Activated naive CD8-positive, alpha-beta T cell treated with anti-CD3 and anti-CD28 coated beads, Interleukin-2, amount 10 ng/mL, durations not matched to agents 7 days and 5 days (primary cell): ENCODE measurements at regions not wholly inside any gene's neighbourhood (a gene's known extent, or its start where the extent isn't known, plus 50 kb on each side); places are given as distances from the start of the nearest gene placed in this dataset.
A peak's percentile ranks its signal among the peaks of the same experiment; 100 is the strongest.

ENCODE experiments used
- ATAC-seq: fragments of 150-1000 bp; cut with Tn5 transposase; one replicate; pipeline ENCODE4 v1.10.0; 2021; ENCODE audit warnings: low read depth, moderate library complexity
- POLR2A ChIA-PET: fragments of 350-600 bp; sonication (Branson Sonifier 250); formaldehyde crosslinking; loops from one replicate; lab custom pipeline; 2021; ENCODE audit warnings: antibody characterized with exemption; lab: Charles Lee
- DNase-seq: peaks from one replicate; pipeline ENCODE4 v3.0.0; 2021
- H3K27ac Mint-ChIP-seq: one replicate; pipeline ENCODE4 v1.8.0; 2022; ENCODE audit warnings: mild to moderate bottlenecking, mixed read lengths
- H3K27me3 Mint-ChIP-seq: one replicate; pipeline ENCODE4 v1.8.0; 2022; ENCODE audit warnings: mild to moderate bottlenecking, moderate library complexity, mixed read lengths
- H3K36me3 Mint-ChIP-seq: one replicate; pipeline ENCODE4 v1.8.0; 2021; ENCODE audit warnings: mild to moderate bottlenecking, mixed read lengths
- H3K4me1 Mint-ChIP-seq: one replicate; pipeline ENCODE4 v1.8.0; 2021; ENCODE audit warnings: mixed read lengths
- H3K4me3 Mint-ChIP-seq: one replicate; pipeline ENCODE4 v1.8.0; 2022; ENCODE audit warnings: mild to moderate bottlenecking, moderate library complexity, mixed read lengths
- H3K9me3 Mint-ChIP-seq: one replicate; pipeline ENCODE4 v1.8.0; 2021; ENCODE audit warnings: mixed read lengths

GRCh38 chr10:131843881-131844284, 56.9 kb upstream of the PPP2R2D start:
- no peaks in the 10 kb centered on the region for H3K36me3 Mint-ChIP-seq
- H3K9me3 Mint-ChIP-seq = no peaks in the 10 kb centered on the region
- H3K27ac Mint-ChIP-seq = no peak overlapping the region
- no peaks in the 10 kb centered on the region for H3K27me3 Mint-ChIP-seq
- POLR2A ChIA-PET = no interaction called here
- ATAC-seq = no peak
- DNase-seq = peak; percentile 10
- no peak overlapping the region for H3K4me3 Mint-ChIP-seq
- H3K4me1 Mint-ChIP-seq = no peaks in the 10 kb centered on the region

GRCh38 chr10:131844529-131845084, 56.2 kb upstream of the PPP2R2D start:
- Mint-ChIP-seq H3K27me3 (no peaks in the 10 kb centered on the region), H3K4me1 (no peaks in the 10 kb centered on the region), H3K4me3 (no peak overlapping the region), H3K36me3 (no peaks in the 10 kb centered on the region), H3K9me3 (no peaks in the 10 kb centered on the region), H3K27ac (no peak overlapping the region)
- ATAC-seq = no peak
- peak; percentile 3 for DNase-seq
- POLR2A ChIA-PET = no interaction called here

GRCh38 chr10:131845505-131846239, 55.1 kb upstream of the PPP2R2D start:
- Mint-ChIP-seq H3K27ac (no peak overlapping the region), H3K4me1 (no peaks in the 10 kb centered on the region), H3K36me3 (no peaks in the 10 kb centered on the region), H3K4me3 (no peak overlapping the region), H3K9me3 (no peaks in the 10 kb centered on the region), H3K27me3 (no peaks in the 10 kb centered on the region)
- no peak for ATAC-seq
- POLR2A ChIA-PET = no interaction called here
- DNase-seq = peak; percentile 21

GRCh38 chr10:131846240-131847101, 54.3 kb upstream of the PPP2R2D start:
- DNase-seq (peak; percentile 11), ATAC-seq (no peak)
- no peaks in the 10 kb centered on the region for H3K36me3 Mint-ChIP-seq
- no peaks in the 10 kb centered on the region for H3K9me3 Mint-ChIP-seq
- H3K27me3 Mint-ChIP-seq = no peaks in the 10 kb centered on the region
- POLR2A ChIA-PET = no interaction called here
- no peak overlapping the region for H3K4me3 Mint-ChIP-seq
- no peak overlapping the region for H3K27ac Mint-ChIP-seq
- no peaks in the 10 kb centered on the region for H3K4me1 Mint-ChIP-seq

- Mint-ChIP-seq H3K27ac (no peak overlapping the region), H3K9me3 (no peaks in the 10 kb centered on the region), H3K27me3 (no peaks in the 10 kb centered on the region), H3K4me3 (no peak overlapping the region), H3K4me1 (no peaks in the 10 kb centered on the region), H3K36me3 (no peaks in the 10 kb centered on the region)
- DNase-seq (no peak), ATAC-seq (peak; percentile 30)
- POLR2A ChIA-PET = no interaction called here
Observed at GRCh38 chr10:131847241-131847783, 53.5 kb upstream of the PPP2R2D start.

GRCh38 chr10:131848296-131848695, 52.5 kb upstream of the PPP2R2D start:
- no peaks in the 10 kb centered on the region for H3K36me3 Mint-ChIP-seq
- H3K27ac Mint-ChIP-seq = no peak overlapping the region
- DNase-seq (no peak), ATAC-seq (no peak)
- POLR2A ChIA-PET = no interaction called here
- no peaks in the 10 kb centered on the region for H3K27me3 Mint-ChIP-seq
- no peaks in the 10 kb centered on the region for H3K4me1 Mint-ChIP-seq
- H3K4me3 Mint-ChIP-seq = no peak overlapping the region
- no peaks in the 10 kb centered on the region for H3K9me3 Mint-ChIP-seq

GRCh38 chr10:131848741-131849590, 51.8 kb upstream of the PPP2R2D start:
- no peaks in the 10 kb centered on the region for H3K27me3 Mint-ChIP-seq
- H3K27ac Mint-ChIP-seq = no peak overlapping the region
- H3K9me3 Mint-ChIP-seq = no peaks in the 10 kb centered on the region

GRCh38 chr10:131849591-131850382, 51.0 kb upstream of the PPP2R2D start:
- Mint-ChIP-seq H3K36me3 (no peaks in the 10 kb centered on the region), H3K4me1 (no peaks in the 10 kb centered on the region), H3K27ac (no peak overlapping the region), H3K4me3 (no peak overlapping the region), H3K27me3 (no peaks in the 10 kb centered on the region), H3K9me3 (no peaks in the 10 kb centered on the region)
- POLR2A ChIA-PET = no interaction called here
- ATAC-seq (no peak), DNase-seq (no peak)

More at GRCh38 chr10:131848741-131849590, 51.8 kb upstream of the PPP2R2D start:
- Mint-ChIP-seq H3K4me3 (no peak overlapping the region), H3K4me1 (no peaks in the 10 kb centered on the region), H3K36me3 (no peaks in the 10 kb centered on the region)
- no peak for DNase-seq
- POLR2A ChIA-PET = no interaction called here
- ATAC-seq = no peak

GRCh38 chr10:131850383-131850870, 50.4 kb upstream of the PPP2R2D start:
- POLR2A ChIA-PET = no interaction called here
- no peak overlapping the region for H3K4me3 Mint-ChIP-seq
- no peak overlapping the region for H3K27ac Mint-ChIP-seq
- H3K9me3 Mint-ChIP-seq = no peaks in the 10 kb centered on the region
- no peak for DNase-seq
- H3K27me3 Mint-ChIP-seq = no peaks in the 10 kb centered on the region
- ATAC-seq = no peak
- no peaks in the 10 kb centered on the region for H3K36me3 Mint-ChIP-seq
- no peaks in the 10 kb centered on the region for H3K4me1 Mint-ChIP-seq
